GM13976 (cell line): ENCODE measurements at regions not wholly inside any gene's neighbourhood (a gene's known extent, or its start where the extent isn't known, plus 50 kb on each side); places are given as distances from the start of the nearest gene placed in this dataset.

Experiments used
- DNase-seq: peaks from one replicate; pipeline ENCODE4 v3.0.0; 2012; ENCODE audit warnings: low spot score
- in situ Hi-C: fragments of 300-500 bp; cut with MboI; formaldehyde crosslinking; loops from one replicate; pipeline ENCODE4 v1.12.0; 2022; ENCODE audit warnings: low sequenced_read_pairs, mixed read lengths, inconsistent platforms; ENCODE audit not compliant: unreplicated experiment
- TF ChIP-seq, protein P1 (sequence below): IDR thresholded peaks from 2 replicates; pipeline ENCODE4 v1.5.1; 2012; ENCODE audit warnings: borderline replicate concordance, mild to moderate bottlenecking; ENCODE audit not compliant: insufficient read depth; ENCODE audit errors: extremely low read depth, missing control alignments, control extremely low read depth

DNA sequence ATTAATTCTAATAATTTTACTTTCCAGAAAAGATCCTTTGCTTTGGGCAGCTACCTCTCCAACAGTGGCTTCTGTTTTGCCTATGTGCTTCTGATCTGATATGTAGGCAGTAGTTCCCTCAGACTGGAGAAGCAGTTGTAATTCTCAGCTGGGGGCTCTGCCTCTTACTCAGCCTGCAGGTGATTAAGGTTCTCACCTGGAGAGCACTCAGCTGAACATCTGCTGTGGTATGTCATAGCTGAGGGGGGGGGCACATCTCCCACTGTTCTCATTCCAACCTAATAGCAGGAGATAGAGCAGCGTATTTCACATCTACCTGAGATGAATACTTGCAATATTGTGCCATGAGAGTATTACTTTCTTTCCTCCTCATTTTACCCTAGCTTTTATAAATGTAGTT lies 511.9 kb upstream of the CDH8 start:
- no peak for DNase-seq
- in situ Hi-C loops: no loop called here
- TF ChIP-seq, protein P1, sequence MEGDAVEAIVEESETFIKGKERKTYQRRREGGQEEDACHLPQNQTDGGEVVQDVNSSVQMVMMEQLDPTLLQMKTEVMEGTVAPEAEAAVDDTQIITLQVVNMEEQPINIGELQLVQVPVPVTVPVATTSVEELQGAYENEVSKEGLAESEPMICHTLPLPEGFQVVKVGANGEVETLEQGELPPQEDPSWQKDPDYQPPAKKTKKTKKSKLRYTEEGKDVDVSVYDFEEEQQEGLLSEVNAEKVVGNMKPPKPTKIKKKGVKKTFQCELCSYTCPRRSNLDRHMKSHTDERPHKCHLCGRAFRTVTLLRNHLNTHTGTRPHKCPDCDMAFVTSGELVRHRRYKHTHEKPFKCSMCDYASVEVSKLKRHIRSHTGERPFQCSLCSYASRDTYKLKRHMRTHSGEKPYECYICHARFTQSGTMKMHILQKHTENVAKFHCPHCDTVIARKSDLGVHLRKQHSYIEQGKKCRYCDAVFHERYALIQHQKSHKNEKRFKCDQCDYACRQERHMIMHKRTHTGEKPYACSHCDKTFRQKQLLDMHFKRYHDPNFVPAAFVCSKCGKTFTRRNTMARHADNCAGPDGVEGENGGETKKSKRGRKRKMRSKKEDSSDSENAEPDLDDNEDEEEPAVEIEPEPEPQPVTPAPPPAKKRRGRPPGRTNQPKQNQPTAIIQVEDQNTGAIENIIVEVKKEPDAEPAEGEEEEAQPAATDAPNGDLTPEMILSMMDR: no peak

DNA sequence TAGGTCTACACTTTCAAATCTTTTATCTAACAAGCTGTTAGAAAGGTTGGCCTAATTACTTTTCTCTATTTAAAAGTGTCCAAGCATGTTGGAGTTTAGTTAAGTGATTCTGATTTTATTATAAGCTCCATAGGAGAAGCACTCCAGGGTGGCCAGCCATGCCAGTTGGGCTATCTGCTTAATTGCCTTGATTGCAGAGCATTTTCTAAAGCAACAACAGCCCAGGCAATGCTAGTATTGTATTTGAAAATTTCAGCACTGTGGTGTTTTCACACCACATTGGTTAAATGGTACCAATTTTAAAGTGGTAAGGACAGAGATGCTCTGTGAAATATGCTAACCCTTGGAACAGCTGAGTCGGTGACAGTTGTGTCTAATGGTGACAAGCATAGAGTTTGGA lies 510.5 kb upstream of the CDH8 start:
- DNase-seq: no peak
- TF ChIP-seq, protein P1: no peak
- in situ Hi-C loops: no loop called here

DNA sequence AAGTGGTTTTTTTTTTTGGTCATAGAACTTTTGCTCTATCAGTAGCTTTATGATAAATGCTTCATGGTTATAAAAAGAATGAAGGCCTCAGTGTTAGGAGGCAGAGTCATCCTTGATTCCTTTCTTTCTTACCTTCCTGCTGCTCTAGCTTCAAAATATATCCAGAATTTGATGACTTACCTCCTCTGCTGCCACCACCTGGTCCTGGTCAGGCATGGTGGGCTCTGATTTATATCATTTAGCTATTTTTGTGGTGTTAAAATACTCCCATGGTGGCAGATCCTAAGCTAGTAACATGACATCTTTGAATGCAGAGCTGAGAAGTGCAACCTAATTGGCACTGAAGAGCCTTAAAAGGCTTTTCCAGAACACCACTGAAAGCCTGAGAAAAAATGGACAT lies 508.8 kb upstream of the CDH8 start:
- TF ChIP-seq, protein P1: no peak
- in situ Hi-C loops: no loop called here
- DNase-seq: no peak

DNA sequence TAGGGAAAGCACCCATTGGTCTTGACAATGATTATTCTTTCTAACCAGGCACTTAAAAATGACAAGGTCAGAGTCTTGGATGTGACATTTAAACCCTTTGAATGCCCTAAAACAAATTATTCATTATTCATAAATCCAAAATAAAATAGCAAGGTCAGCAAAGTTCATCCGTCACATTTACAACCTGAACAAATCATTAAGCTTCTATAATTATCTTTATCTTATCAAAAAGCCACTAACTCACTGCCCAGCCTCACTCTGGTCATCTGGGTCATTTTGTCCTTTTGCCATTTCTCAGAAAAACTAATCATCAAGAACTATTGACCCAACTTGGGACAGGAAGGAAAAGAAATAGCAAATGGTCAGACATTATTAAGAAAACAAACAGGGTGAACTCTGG lies 507.3 kb upstream of the CDH8 start:
- no peak for DNase-seq
- TF ChIP-seq, protein P1: no peak
- in situ Hi-C loops: no loop called here

DNA sequence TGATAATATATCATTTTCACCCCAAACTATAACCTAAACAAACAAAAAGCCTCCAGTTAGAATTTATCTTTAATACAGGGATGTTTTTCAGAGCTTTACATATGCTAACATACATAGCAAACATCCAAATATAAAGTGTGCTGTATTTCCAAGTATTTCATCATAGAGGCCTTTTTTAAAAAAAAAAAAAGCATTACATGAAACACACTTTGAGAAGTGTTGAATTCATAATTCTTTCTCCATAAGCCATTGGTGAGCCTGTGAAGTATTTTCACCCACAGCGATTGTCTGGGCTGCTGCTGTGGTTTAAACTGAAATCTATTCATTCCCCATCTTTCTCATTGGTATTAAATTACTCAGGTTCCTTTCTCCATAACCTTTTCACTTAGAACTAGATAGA lies 503.4 kb upstream of the CDH8 start:
- in situ Hi-C loops: no loop called here
- DNase-seq: no peak
- TF ChIP-seq, protein P1: no peak

DNA sequence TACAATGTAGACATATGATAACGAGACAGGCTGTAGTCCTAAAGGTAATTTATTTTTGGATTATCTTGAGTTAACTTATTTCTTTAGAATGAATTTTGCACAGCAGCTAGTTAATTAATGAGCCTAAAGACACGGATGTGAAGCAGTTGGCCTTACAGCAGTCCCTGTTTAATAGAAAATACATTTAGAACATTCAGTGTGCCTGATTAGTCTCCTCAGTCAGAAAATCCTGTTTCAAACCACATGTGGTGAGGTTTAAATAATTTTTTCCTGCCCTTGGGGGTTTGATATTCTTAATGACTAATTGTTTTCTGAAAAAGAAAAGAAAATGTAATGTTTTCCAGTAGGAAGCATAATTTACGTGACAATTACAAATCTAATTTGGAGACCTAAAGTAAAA lies 494.2 kb upstream of the CDH8 start:
- DNase-seq: no peak
- in situ Hi-C loops: no loop called here
- TF ChIP-seq, protein P1: no peak

DNA sequence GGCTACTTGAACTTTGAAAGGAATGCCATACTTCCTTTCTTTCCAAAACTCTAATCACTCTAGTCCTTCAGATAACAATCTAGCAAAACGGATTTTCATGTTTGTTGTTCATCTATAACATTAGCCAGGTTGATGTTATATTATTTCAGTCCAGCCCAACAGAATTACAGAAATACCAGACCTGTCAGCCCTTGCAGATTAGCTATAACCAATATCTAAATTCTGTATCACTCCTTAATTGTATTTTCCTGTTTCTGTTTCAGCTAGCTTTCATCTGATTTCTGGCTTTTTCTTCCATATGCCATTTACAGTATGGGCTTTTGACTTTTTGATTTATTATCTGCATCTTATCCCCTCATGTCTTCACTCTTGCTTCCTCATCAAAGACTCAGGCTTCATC lies 479.8 kb upstream of the CDH8 start:
- TF ChIP-seq, protein P1: no peak
- no peak for DNase-seq
- in situ Hi-C loops: no loop called here
